OCI-LY7 (cell line): ENCODE measurements at regions not wholly inside any gene's neighbourhood (a gene's known extent, or its start where the extent isn't known, plus 50 kb on each side); places are given as distances from the start of the nearest gene placed in this dataset.

Experiments
- CTCF ChIP-seq: fragments of 200-600 bp; sonication (generic); conservative IDR thresholded peaks from 2 replicates; pipeline ENCODE4 v1.5.1; 2014; ENCODE audit warnings: mild to moderate bottlenecking, antibody characterized with exemption, low read length, moderate library complexity, mixed read lengths
- EZH2phosphoT487 ChIP-seq: fragments of 200-600 bp; sonication (generic); IDR thresholded peaks from 2 replicates; pipeline ENCODE4 v1.6.1; 2018; ENCODE audit warnings: low read depth, borderline replicate concordance, mild to moderate bottlenecking, mixed run types, antibody characterized with exemption, low read length, moderate library complexity, mixed read lengths

GRCh38 chr3:168212664-168213285 lies 117.1 kb upstream of the GOLIM4 start:
- TF ChIP-seq CTCF (no peak), EZH2phosphoT487 (no peak)
